ENCODE measurements at regions not wholly inside any gene's neighbourhood (a gene's known extent, or its start where the extent isn't known, plus 50 kb on each side); places are given as distances from the start of the nearest gene placed in this dataset.

- Histone ChIP-seq H3K27ac (replicated peaks) (no peak overlapping the region), H3K27me3 (ENCODE audit: low read depth) (peaks cover 84% of the 10 kb centered on the region), H3K4me3 (no peak overlapping the region), H3K9me3 (replicated peaks) (peaks cover 11% of the 10 kb centered on the region), H3K36me3 (no peaks in the 10 kb centered on the region), H3K4me1 (no peaks in the 10 kb centered on the region)
- intact Hi-C loops (cut with micrococcal nuclease), result no loop called here
- TF ChIP-seq CTCF (IDR thresholded peaks at IDR 0.05; ENCODE audit: borderline replicate concordance), result no peak
- no peak for DNase-seq
Measured at GRCh38 chr1:3992103-3992556, 92.1 kb upstream of the C1orf174 start.

- no peak for DNase-seq
- no peaks in the 10 kb centered on the region for H3K36me3 ChIP-seq
- no peak for TF ChIP-seq CTCF (IDR thresholded peaks at IDR 0.05; ENCODE audit: borderline replicate concordance)
- intact Hi-C loops (cut with micrococcal nuclease), result no loop called here
- peaks cover 11% of the 10 kb centered on the region for H3K9me3 ChIP-seq (replicated peaks)
- no peak overlapping the region for H3K27ac ChIP-seq (replicated peaks)
- no peak overlapping the region for H3K4me3 ChIP-seq
- H3K27me3 ChIP-seq (ENCODE audit: low read depth), result peaks cover 84% of the 10 kb centered on the region
- H3K4me1 ChIP-seq, result no peaks in the 10 kb centered on the region
Measured at GRCh38 chr1:3992746-3993145, 92.7 kb upstream of the C1orf174 start.

- Histone ChIP-seq H3K36me3 (no peaks in the 10 kb centered on the region), H3K4me1 (no peaks in the 10 kb centered on the region), H3K27me3 (ENCODE audit: low read depth) (peaks cover 84% of the 10 kb centered on the region), H3K9me3 (replicated peaks) (peaks cover 11% of the 10 kb centered on the region), H3K27ac (replicated peaks) (no peak overlapping the region), H3K4me3 (no peak overlapping the region)
- intact Hi-C loops (cut with micrococcal nuclease), result no loop called here
- no peak for TF ChIP-seq CTCF (IDR thresholded peaks at IDR 0.05; ENCODE audit: borderline replicate concordance)
- DNase-seq, result no peak
Measured at GRCh38 chr1:3993619-3994375, 93.7 kb upstream of the C1orf174 start.

GRCh38 chr1:3995141-3995780 is 95.2 kb upstream of the C1orf174 start:
- no peak for DNase-seq

More at GRCh38 chr1:3995141-3995780, 95.2 kb upstream of the C1orf174 start:
- no peaks in the 10 kb centered on the region for H3K36me3 ChIP-seq
- TF ChIP-seq CTCF (IDR thresholded peaks at IDR 0.05; ENCODE audit: borderline replicate concordance), result no peak
- H3K9me3 ChIP-seq (replicated peaks), result peaks cover 11% of the 10 kb centered on the region
- H3K27ac ChIP-seq (replicated peaks), result no peak overlapping the region
- intact Hi-C loops (cut with micrococcal nuclease), result no loop called here
- H3K4me1 ChIP-seq, result no peaks in the 10 kb centered on the region
- H3K27me3 ChIP-seq (ENCODE audit: low read depth), result peaks cover 88% of the 10 kb centered on the region
- H3K4me3 ChIP-seq, result no peak overlapping the region

Data from left ventricle myocardium inferior (tissue), 1 donor.